H1 (cell line): ENCODE measurements at regions not wholly inside any gene's neighbourhood (a gene's known extent, or its start where the extent isn't known, plus 50 kb on each side); places are given as distances from the start of the nearest gene placed in this dataset.

Source experiments
- ATF2 ChIP-seq: IDR thresholded peaks from 2 replicates; pipeline ENCODE4 v1.6.1; 2012; ENCODE audit warnings: low read length, inconsistent platforms
- CTCF ChIP-seq, 3 experiments: IDR thresholded peaks; 1 replicate in 2 of 3; 2 replicates in 1 of 3; pipeline versions ENCODE4 v1.5.1 to v1.6.1; 2011; ENCODE audit warnings: low read length in 3 of 3, mild to moderate bottlenecking in 3 of 3, inconsistent platforms in 2 of 3, low read depth in 1 of 3, moderate library complexity in 1 of 3; ENCODE audit not compliant: insufficient read depth in 1 of 3; ENCODE audit errors: control extremely low read depth in 1 of 3
- MAX ChIP-seq: IDR thresholded peaks from 2 replicates; pipeline ENCODE4 v1.6.1; 2012; ENCODE audit warnings: inconsistent platforms
- PHF8 ChIP-seq: fragments of 200-600 bp; sonication (generic); conservative IDR thresholded peaks from 2 replicates; pipeline ENCODE4 v1.7.1; 2012; ENCODE audit warnings: low read depth, mild to moderate bottlenecking, inconsistent platforms, low read length, moderate library complexity

- TF ChIP-seq ATF2, result no peak
- no peak for TF ChIP-seq PHF8
- no peak for TF ChIP-seq MAX
- no peak for TF ChIP-seq CTCF (IDR thresholded peaks at IDR 0.05; ENCODE audit: control extremely low read depth in 1 of 3, insufficient read depth in 1 of 3, low read depth in 1 of 3, low read length in 3 of 3)
Measured at GRCh38 chrX:151818828-151819227, 84.3 kb downstream of the CNGA2 start.
